Astrocyte of the cerebellum (primary cell): ENCODE measurements at regions not wholly inside any gene's neighbourhood (a gene's known extent, or its start where the extent isn't known, plus 50 kb on each side); places are given as distances from the start of the nearest gene placed in this dataset.

Experiments used
- DNase-seq: peaks from one replicate; pipeline ENCODE4 v3.0.0-alpha.2; 2011; ENCODE audit warnings: low read depth
- H3K4me3 ChIP-seq: 2 replicates; pipeline ENCODE4 v1.5.1; 2011; ENCODE audit warnings: mild to moderate bottlenecking, low read depth, low read length, moderate library complexity
- in situ Hi-C: cut with HindIII; loops from 2 replicates; pipeline ENCODE4 v1.10.0; 2017; ENCODE audit warnings: low sequenced_read_pairs
- TF ChIP-seq, protein P1 (sequence below): IDR thresholded peaks from 2 replicates; pipeline ENCODE4 v1.5.1; 2012; ENCODE audit warnings: low read length, low read depth, moderate library complexity, mild to moderate bottlenecking; ENCODE audit errors: missing control alignments

DNA sequence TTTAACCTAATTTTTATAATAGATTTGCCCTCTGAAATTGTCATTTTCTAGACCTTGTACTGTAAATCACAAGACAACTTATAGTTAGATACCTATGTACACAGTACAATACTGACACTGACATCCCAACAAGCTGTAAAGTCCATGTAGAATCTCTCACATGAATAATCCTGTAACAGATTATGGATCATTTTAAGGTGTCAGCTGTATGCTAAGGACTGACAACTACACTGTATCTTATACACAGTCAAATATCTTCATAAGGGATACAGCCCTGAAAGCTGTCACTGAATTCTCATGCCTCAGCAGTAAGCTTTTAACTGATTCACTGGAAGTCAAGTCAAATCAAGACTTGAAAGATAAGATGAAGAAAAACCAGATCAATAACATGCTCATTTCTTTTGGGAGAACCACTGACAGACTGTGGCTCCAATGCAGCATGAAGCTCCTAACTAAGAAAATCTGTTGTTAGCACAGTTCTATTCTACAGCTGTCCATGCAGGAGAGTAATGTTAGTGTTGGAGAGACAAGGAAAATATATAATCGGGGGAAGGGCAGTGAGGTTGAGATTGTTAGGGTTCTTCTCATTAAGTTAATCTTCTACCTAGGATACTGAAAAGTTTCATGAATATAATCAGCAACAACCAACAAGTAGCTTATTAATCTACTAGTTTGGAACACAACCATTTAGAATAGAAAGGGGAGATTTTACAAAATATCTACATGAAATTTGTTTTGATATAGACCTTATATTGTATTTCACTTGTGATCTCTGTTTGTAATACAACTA lies 612.0 kb downstream of the PCDH18 start:
- in situ Hi-C loops = no loop called here
- no peak overlapping the region for H3K4me3 ChIP-seq
- TF ChIP-seq, protein P1, sequence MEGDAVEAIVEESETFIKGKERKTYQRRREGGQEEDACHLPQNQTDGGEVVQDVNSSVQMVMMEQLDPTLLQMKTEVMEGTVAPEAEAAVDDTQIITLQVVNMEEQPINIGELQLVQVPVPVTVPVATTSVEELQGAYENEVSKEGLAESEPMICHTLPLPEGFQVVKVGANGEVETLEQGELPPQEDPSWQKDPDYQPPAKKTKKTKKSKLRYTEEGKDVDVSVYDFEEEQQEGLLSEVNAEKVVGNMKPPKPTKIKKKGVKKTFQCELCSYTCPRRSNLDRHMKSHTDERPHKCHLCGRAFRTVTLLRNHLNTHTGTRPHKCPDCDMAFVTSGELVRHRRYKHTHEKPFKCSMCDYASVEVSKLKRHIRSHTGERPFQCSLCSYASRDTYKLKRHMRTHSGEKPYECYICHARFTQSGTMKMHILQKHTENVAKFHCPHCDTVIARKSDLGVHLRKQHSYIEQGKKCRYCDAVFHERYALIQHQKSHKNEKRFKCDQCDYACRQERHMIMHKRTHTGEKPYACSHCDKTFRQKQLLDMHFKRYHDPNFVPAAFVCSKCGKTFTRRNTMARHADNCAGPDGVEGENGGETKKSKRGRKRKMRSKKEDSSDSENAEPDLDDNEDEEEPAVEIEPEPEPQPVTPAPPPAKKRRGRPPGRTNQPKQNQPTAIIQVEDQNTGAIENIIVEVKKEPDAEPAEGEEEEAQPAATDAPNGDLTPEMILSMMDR = no peak
- DNase-seq = no peak

DNA sequence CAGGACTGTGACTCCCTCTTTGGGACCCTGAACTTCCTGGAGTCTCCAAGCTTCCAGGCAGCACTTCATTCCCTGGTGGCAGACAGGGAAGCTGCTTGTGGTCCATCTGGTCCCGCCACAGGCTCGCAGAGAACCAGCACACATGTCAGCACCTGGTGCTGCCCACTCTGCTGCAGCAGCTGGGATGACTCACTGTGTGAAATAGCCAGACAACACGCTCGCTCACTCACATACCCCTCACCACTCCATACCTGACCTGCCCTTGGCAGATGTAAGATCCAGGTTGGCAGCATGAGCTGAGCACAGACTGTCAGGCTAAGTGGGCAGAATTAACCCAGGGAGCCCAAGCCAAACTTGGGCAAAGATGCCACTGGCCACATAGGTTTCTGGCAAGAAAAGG lies 613.5 kb downstream of the PCDH18 start:
- no peak overlapping the region for H3K4me3 ChIP-seq
- in situ Hi-C loops = no loop called here
- TF ChIP-seq, protein P1 = no peak
- DNase-seq = no peak

DNA sequence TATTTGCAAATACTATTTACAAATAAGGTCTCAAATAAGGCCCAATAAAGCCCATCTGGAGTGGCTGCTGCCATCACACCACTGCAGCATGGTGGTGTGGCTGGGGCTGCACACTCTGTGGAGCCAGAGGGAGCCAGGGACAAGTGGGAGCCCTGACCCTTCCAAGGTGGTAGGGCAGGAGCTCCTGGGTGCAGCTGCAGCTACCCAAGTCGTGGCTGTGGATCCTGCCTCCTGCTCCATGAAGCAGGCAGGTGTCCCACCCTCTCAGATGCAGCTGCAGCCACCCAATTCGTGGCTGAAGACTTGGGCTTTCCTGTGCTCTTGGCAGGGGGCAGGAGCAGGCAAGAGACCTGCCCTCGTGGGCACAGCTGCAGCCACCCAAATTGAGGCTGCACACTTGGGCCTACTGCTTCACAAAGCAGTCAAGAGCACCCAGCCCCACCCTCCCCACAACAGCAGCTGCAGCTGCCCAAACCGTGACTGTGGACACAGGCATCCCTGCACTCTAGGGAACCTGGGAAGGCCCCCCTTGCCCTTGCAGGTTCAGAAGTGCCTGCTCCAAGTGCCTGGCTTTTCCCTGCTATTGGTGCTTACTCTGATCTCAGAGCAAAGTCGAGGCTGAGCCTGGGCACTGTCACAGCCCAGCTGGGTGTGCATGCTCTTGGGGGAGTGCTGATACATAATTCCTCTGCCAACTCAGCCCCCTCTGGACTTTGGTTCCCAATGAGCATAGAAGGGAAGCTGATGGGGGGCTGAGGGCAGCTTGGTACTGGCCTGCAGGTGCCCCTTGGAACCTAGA lies 614.8 kb downstream of the PCDH18 start:
- no peak overlapping the region for H3K4me3 ChIP-seq
- no peak for DNase-seq
- TF ChIP-seq, protein P1 = no peak
- in situ Hi-C loops = no loop called here

DNA sequence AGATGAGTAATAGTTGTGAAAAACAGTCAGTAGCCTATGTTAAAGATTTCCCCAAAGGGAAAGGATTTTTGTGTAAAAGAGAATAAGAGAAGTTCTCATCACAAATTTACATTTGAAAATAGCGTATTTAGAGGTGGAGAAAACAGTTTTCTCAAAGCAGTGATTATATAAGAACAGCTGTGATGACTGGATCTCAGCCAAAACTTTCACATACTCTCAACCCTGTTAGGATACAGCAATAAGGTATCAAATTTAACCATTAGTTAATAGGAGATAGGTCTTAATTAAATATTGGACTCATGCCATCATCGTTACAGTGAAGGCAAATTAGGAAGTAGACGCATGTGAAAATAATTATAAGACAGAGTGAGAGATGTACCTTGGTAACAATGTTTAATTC lies 622.7 kb downstream of the PCDH18 start:
- H3K4me3 ChIP-seq = no peak overlapping the region
- DNase-seq = no peak
- TF ChIP-seq, protein P1 = no peak
- in situ Hi-C loops = no loop called here

DNA sequence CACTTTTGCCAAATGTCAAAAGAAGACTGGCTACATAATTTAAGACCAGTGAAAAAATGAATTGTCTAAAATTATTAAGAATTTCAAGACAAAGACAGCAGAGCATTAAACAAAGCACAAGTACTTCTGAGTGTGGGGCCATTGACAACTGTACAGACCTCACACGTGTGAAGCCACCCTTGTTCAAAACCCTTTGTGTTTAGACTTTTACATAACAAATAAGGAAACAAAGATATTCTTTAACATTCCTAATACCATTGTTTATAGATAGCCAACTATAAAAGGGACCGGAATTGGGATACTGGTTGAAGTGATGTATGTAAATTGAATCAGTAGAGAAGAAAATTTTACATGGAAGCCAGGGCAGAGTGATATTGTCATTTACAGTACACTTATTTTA lies 624.2 kb downstream of the PCDH18 start:
- no peak for DNase-seq
- TF ChIP-seq, protein P1 = no peak
- in situ Hi-C loops = no loop called here
- H3K4me3 ChIP-seq = no peak overlapping the region

DNA sequence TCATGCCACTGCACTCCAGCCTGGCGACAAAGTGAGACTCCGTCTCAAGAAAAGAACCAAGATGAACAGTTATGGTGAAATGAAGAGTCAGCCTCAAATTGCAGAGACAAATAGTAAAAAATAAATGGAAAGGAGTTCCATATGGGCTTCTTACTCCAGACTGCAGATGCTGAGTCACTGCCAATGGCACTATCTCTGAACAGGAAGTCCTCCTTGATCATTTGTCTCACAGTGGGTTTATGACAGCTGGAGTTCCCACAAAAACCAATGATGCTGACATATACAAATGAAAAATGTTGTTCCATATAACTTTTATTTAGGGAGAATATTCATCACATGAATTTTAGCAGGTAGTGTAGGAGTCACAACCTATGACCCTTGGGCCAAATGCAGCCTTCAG lies 631.6 kb downstream of the PCDH18 start:
- peak; percentile 40 for DNase-seq
- in situ Hi-C loops = no loop called here

More for the DNA sequence above, 631.6 kb downstream of the PCDH18 start:
- TF ChIP-seq, protein P1 = no peak
- no peak overlapping the region for H3K4me3 ChIP-seq
